ENCODE measurements at regions not wholly inside any gene's neighbourhood (a gene's known extent, or its start where the extent isn't known, plus 50 kb on each side); places are given as distances from the start of the nearest gene placed in this dataset.

DNA sequence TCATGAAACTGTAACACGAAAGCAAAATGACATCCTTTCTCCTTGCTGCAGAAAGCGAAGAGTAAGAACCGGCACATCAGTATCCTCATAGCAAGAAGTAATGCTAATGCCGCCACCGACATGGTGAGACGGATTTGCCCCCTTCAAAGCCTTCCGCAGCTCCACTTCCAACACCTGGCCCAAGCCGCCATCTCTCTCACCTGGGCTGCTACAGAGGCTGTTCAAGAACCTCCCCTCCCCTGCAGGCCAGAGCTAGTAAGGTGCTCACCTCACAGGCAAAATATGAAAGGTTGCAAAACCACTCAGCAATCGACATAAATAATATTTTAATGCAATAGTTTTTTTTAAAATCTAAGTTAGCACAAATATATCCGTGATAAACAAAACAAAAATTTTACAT, 123.9 kb upstream of the FRMD4A start:
- TF ChIP-seq, protein P1, sequence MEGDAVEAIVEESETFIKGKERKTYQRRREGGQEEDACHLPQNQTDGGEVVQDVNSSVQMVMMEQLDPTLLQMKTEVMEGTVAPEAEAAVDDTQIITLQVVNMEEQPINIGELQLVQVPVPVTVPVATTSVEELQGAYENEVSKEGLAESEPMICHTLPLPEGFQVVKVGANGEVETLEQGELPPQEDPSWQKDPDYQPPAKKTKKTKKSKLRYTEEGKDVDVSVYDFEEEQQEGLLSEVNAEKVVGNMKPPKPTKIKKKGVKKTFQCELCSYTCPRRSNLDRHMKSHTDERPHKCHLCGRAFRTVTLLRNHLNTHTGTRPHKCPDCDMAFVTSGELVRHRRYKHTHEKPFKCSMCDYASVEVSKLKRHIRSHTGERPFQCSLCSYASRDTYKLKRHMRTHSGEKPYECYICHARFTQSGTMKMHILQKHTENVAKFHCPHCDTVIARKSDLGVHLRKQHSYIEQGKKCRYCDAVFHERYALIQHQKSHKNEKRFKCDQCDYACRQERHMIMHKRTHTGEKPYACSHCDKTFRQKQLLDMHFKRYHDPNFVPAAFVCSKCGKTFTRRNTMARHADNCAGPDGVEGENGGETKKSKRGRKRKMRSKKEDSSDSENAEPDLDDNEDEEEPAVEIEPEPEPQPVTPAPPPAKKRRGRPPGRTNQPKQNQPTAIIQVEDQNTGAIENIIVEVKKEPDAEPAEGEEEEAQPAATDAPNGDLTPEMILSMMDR (conservative IDR thresholded peaks at IDR 0.05): no peak
- TF ChIP-seq ZFX (IDR thresholded peaks at IDR 0.05): no peak

Data from C4-2B (cell line).